HEK293 (cell line): ENCODE measurements at regions not wholly inside any gene's neighbourhood (a gene's known extent, or its start where the extent isn't known, plus 50 kb on each side); places are given as distances from the start of the nearest gene placed in this dataset.

Experiments used
- CTCF ChIP-seq: fragments of 450-650 bp; formaldehyde crosslinking; IDR thresholded peaks from 2 replicates; pipeline ENCODE4 v1.5.1; 2016; ENCODE audit warnings: missing biosample characterization, missing genetic modification characterization
- SALL2 ChIP-seq: fragments of 450-650 bp; formaldehyde crosslinking; IDR thresholded peaks from 2 replicates; pipeline ENCODE4 v1.5.0; 2017; ENCODE audit warnings: missing biosample characterization, mild to moderate bottlenecking, missing genetic modification characterization, borderline replicate concordance
- ZSCAN18 ChIP-seq: fragments of 450-650 bp; formaldehyde crosslinking; IDR thresholded peaks from 2 replicates; pipeline ENCODE4 v1.5.1; 2016; ENCODE audit warnings: missing biosample characterization, missing genetic modification characterization

GRCh38 chr6:9621276-9621675, 793.6 kb downstream of the TFAP2A start:
- TF ChIP-seq ZSCAN18 (tag by site-specific recombination) (no peak), CTCF (tag by site-specific recombination) (no peak), SALL2 (tag by site-specific recombination) (no peak)
